SJSA1 (cell line): ENCODE measurements at regions not wholly inside any gene's neighbourhood (a gene's known extent, or its start where the extent isn't known, plus 50 kb on each side); places are given as distances from the start of the nearest gene placed in this dataset.
"Not testable (repeated sequence)": the region's sequence is repeated elsewhere in the genome, so short reads cannot be mapped to it uniquely, and the experiment has no call there.

Experiments
- DNase-seq, 2 experiments: peaks; one replicate each; pipeline ENCODE4 v3.0.0-alpha.2; 2015 to 2020; ENCODE audit warnings: low spot score in 2 of 2, low read depth in 1 of 2
- H3K27ac ChIP-seq: fragments of 250-450 bp; sonication (Bioruptor Pico); 2 replicates; pipeline ENCODE4 v1.5.1; 2020; ENCODE audit warnings: mild to moderate bottlenecking, moderate library complexity
- H3K27me3 ChIP-seq: fragments of 250-450 bp; sonication (Bioruptor Pico); replicated peaks from 2 replicates; pipeline ENCODE4 v1.5.1; 2020; ENCODE audit warnings: mild to moderate bottlenecking, moderate library complexity
- H3K36me3 ChIP-seq: fragments of 250-450 bp; sonication (Bioruptor Pico); 2 replicates; pipeline ENCODE4 v1.5.1; 2020; ENCODE audit warnings: mild to moderate bottlenecking
- H3K4me1 ChIP-seq: fragments of 250-450 bp; sonication (Bioruptor Pico); replicated peaks from 2 replicates; pipeline ENCODE4 v1.6.1; 2021; ENCODE audit warnings: mild to moderate bottlenecking
- H3K4me3 ChIP-seq: fragments of 250-450 bp; sonication (Bioruptor Pico); 2 replicates; pipeline ENCODE4 v1.5.1; 2020; ENCODE audit warnings: mild to moderate bottlenecking
- H3K9me3 ChIP-seq: fragments of 250-450 bp; sonication (Bioruptor Pico); replicated peaks from 2 replicates; pipeline ENCODE4 v1.5.1; 2020; ENCODE audit warnings: mild to moderate bottlenecking

DNA sequence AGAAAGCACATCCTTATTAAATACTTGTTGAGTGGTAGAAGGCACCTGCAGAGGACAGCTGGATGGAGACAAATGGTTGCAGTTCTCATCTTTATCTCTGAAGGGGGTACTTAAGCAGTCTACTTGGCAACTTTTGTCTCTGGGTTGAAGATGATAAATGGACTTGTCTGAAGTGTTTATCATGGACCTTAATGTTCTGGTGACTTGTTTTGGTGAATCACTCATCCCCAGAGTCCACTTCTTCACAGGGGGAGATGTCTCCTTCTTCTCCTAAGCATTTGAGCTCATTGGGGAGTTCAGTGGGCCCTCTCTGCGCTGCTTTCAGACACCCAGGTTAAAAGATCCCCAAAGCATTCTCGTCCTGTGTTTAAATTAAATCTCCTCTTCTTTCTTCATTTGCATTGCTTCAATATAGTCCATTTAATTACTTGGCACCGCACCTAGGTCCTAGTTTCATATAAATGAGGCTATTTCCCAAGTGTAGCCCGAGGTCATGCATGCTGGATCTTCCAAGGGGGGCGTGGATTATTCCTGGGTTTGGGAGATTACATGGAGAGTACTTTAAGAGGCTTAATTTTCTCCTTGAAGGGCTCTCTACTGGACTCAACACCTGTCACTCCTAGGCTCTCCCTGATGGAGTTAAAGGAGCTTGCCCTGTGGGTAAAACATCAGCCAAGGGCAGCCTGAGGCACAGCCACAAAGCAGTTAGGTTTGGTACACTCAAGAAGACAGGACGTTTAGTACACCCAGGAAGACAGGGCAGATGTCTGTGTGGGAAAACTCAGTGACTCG is 239.3 kb upstream of the C2CD4B start:
- no peak for DNase-seq
- H3K4me1 ChIP-seq: peaks cover 18% of the 10 kb centered on the region
- peaks cover 13% of the 10 kb centered on the region for H3K9me3 ChIP-seq
- H3K27ac ChIP-seq: no peak overlapping the region
- H3K4me3 ChIP-seq: no peak overlapping the region
- H3K27me3 ChIP-seq: no peaks in the 10 kb centered on the region
- peaks cover 4% of the 10 kb centered on the region for H3K36me3 ChIP-seq

GRCh38 chr15:62406305-62406891 is 241.3 kb upstream of the C2CD4B start:
- Histone ChIP-seq H3K9me3 (peaks cover 5% of the 10 kb centered on the region; the same call in 1 of the 2 replicates), H3K4me3 (no peak overlapping the region), H3K27me3 (no peaks in the 10 kb centered on the region), H3K4me1 (peaks cover 18% of the 10 kb centered on the region), H3K36me3 (0 out of 2 replicates have a peak, but pooled peaks cover 2% of the 10 kb centered on the region), H3K27ac (no peak overlapping the region)
- DNase-seq: no peak

GRCh38 chr15:62407216-62407615 is 242.1 kb upstream of the C2CD4B start:
- Histone ChIP-seq H3K9me3 (0 out of 2 replicates have a peak, but pooled peaks cover 2% of the 10 kb centered on the region), H3K27me3 (no peaks in the 10 kb centered on the region), H3K4me1 (peaks cover 14% of the 10 kb centered on the region), H3K4me3 (no peak overlapping the region), H3K36me3 (no peaks in the 10 kb centered on the region), H3K27ac (no peak overlapping the region)
- DNase-seq: no peak

GRCh38 chr15:62407962-62408361 is 242.9 kb upstream of the C2CD4B start:
- DNase-seq: no peak
- Histone ChIP-seq H3K4me1 (peaks cover 6% of the 10 kb centered on the region), H3K4me3 (no peak overlapping the region), H3K36me3 (no peaks in the 10 kb centered on the region), H3K27ac (no peak overlapping the region), H3K27me3 (no peaks in the 10 kb centered on the region), H3K9me3 (no peaks in the 10 kb centered on the region)

DNA sequence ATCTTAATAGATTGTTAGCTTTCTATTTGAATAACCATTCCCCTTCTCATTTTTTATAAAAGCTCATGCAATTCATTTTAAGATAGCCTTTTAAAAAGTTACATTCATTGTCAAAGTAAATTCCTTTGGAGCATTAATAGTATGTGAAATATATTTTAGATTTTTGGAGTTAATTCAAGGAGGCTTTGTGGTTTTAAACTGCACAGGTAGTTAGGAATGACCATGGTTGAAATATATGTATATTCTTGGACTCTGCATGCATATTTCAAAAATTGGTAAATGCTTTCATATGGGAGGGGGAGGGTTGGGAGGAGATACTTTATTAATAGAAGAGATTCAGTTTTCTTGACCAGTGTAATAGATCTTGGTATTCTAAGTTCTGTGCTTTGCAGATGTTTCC is 244.4 kb upstream of the C2CD4B start:
- no peak overlapping the region for H3K27ac ChIP-seq
- no peaks in the 10 kb centered on the region for H3K36me3 ChIP-seq
- no peak for DNase-seq
- no peaks in the 10 kb centered on the region for H3K9me3 ChIP-seq
- no peak overlapping the region for H3K4me3 ChIP-seq
- H3K4me1 ChIP-seq: no peaks in the 10 kb centered on the region
- no peaks in the 10 kb centered on the region for H3K27me3 ChIP-seq

- Histone ChIP-seq H3K4me3 (no peak overlapping the region), H3K36me3 (no peaks in the 10 kb centered on the region), H3K27me3 (no peaks in the 10 kb centered on the region), H3K9me3 (no peaks in the 10 kb centered on the region), H3K4me1 (no peaks in the 10 kb centered on the region), H3K27ac (no peak overlapping the region)
- DNase-seq: no peak
Measured at GRCh38 chr15:62412686-62413085, 247.6 kb upstream of the C2CD4B start.

DNA sequence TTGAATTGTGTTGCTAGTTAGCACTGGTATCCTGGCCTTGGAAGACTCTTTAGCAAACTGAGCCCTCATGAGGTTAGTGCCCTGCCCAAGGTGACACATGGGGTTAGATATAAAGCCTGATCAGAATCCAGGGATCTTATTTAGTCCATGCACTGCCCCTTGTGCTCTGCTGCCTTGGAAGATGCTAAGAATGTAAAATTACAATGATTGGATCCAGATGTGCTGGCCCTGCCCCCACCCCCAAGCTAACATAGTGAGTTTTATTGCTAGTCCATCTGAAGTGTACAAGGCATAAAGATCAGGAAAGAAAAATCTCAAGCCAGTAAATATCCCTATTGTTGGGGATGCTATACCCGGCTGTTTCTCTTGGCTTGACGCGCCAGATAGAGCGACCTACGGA is 248.1 kb upstream of the C2CD4B start:
- H3K4me3 ChIP-seq: no peak overlapping the region
- no peak overlapping the region for H3K27ac ChIP-seq
- H3K36me3 ChIP-seq: no peaks in the 10 kb centered on the region
- H3K9me3 ChIP-seq: no peaks in the 10 kb centered on the region
- no peaks in the 10 kb centered on the region for H3K27me3 ChIP-seq
- no peak for DNase-seq
- no peaks in the 10 kb centered on the region for H3K4me1 ChIP-seq

DNA sequence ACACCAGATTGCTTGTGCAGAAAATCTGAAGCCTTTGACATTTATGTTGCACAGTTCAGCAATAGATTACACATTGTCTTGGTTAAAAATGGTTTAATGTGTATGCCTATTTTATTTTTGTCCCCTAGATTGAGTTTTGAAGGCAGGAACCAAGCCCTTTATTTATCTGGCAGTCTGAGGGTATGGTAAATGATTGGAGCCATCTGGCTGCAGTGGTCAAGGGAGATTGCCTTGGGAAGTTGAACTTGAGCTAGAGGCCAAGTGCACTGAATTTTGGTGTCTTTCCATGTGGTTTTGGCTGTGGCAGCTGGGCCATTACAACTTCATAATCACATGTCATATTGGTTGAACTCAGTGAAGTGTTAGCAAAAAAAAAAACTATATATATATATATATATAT is 248.7 kb upstream of the C2CD4B start:
- Histone ChIP-seq H3K27ac (no peak overlapping the region), H3K4me1 (no peaks in the 10 kb centered on the region), H3K9me3 (no peaks in the 10 kb centered on the region), H3K36me3 (no peaks in the 10 kb centered on the region), H3K27me3 (no peaks in the 10 kb centered on the region), H3K4me3 (no peak overlapping the region)
- DNase-seq: no peak

DNA sequence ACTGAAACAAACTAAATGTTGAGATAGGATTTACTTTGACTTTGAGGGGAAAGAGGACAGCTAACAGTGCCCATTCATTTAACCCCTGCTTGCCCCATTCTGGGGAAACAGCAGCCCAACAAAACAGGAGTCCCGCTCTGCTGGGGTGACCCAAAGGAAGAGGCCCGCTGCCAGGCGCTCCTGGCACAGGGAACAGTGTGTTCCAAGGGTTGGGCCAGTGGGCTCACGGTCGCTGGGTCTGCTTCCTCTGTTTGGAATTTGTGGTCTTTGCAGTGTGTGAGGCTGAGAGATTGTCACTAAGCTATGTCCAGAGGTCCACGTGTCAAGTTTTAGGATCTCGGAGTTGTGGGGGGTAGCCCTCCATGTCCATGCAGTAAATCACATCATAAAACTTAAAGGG is 250.4 kb upstream of the C2CD4B start:
- DNase-seq: no peak
- H3K9me3 ChIP-seq: no peaks in the 10 kb centered on the region
- H3K36me3 ChIP-seq: no peaks in the 10 kb centered on the region
- H3K27me3 ChIP-seq: no peaks in the 10 kb centered on the region
- no peak overlapping the region for H3K4me3 ChIP-seq
- H3K4me1 ChIP-seq: no peaks in the 10 kb centered on the region
- H3K27ac ChIP-seq: no peak overlapping the region

DNA sequence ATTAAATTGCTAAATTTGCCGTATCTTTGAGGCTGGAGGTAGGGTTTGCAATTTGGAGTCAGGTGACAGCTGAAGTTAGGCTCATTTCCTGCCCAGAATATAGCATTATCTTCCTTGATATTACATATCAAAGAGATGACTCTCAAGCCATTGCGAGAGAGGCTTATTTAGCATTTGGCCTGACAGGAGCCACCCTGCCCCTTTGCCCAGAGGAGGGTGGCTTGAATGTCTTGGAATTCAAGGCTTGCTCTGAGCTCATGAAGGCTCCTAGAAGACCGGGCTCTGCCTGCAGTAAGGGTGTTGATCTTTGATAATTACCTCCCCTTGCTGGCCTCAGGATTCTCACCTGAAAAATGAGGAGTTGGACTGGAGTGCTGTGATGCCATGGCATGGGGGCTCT is 251.4 kb upstream of the C2CD4B start:
- H3K4me1 ChIP-seq: no peaks in the 10 kb centered on the region
- no peaks in the 10 kb centered on the region for H3K9me3 ChIP-seq
- no peak overlapping the region for H3K4me3 ChIP-seq
- DNase-seq: no peak
- no peaks in the 10 kb centered on the region for H3K27me3 ChIP-seq
- no peak overlapping the region for H3K27ac ChIP-seq
- H3K36me3 ChIP-seq: no peaks in the 10 kb centered on the region

- DNase-seq: no peak
- Histone ChIP-seq H3K27ac (no peak overlapping the region), H3K4me1 (no peaks in the 10 kb centered on the region), H3K9me3 (no peaks in the 10 kb centered on the region), H3K4me3 (no peak overlapping the region), H3K36me3 (no peaks in the 10 kb centered on the region), H3K27me3 (no peaks in the 10 kb centered on the region)
Measured at GRCh38 chr15:62417439-62417838, 252.4 kb upstream of the C2CD4B start.

DNA sequence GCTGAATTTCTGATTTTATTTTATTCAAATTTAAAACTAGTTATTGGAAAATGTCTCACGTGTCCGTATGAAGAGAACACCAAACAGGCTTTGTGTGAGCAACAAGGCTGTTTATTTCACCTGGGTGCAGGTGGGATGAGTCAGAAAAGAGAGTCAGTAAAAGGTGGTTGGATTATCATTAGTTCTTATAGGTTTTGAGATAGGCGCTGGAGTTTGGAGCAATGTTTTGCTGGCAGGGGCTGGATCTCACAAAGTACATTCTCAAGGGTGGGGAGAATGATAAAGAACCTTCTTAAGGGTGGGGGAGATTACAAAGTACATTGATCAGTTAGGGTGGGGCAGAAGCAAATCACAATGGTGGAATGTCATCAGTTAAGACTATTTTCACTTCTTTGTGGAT is 253.4 kb upstream of the C2CD4B start:
- not testable (repeated sequence) for H3K27ac ChIP-seq, H3K9me3 ChIP-seq, H3K4me1 ChIP-seq, H3K4me3 ChIP-seq, H3K27me3 ChIP-seq, H3K36me3 ChIP-seq, DNase-seq

- H3K27ac ChIP-seq: no peak overlapping the region
- no peak overlapping the region for H3K4me3 ChIP-seq
- H3K27me3 ChIP-seq: no peaks in the 10 kb centered on the region
- no peaks in the 10 kb centered on the region for H3K4me1 ChIP-seq
- DNase-seq: no peak
- no peaks in the 10 kb centered on the region for H3K36me3 ChIP-seq
- H3K9me3 ChIP-seq: no peaks in the 10 kb centered on the region
Measured at GRCh38 chr15:62419192-62419591, 254.1 kb upstream of the C2CD4B start.

DNA sequence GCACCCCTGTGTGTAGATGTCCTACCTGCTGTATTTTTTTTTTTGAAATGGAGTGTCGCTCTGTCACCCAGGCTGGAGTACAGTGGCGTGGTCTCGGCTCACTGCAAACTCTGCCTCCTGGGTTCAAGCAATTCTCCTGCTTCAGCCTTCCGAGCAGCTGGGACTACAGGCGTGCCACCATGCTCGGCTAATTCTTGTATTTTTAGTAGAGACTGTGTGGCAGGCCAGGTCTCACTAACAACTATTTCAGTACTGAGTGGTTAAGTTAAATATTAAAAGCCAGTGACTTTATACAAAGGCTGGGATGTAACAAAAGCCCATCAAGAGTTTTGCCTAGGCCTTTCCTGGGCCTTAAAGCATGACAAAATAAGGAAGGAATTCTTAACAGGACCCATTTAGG is 255.3 kb upstream of the C2CD4B start:
- H3K36me3 ChIP-seq, H3K9me3 ChIP-seq, H3K27me3 ChIP-seq, H3K4me3 ChIP-seq, H3K4me1 ChIP-seq, H3K27ac ChIP-seq, DNase-seq: not testable (repeated sequence)

GRCh38 chr15:62421289-62421688 is 256.2 kb upstream of the C2CD4B start:
- Histone ChIP-seq H3K36me3 (no peaks in the 10 kb centered on the region), H3K4me1 (peaks cover 7% of the 10 kb centered on the region), H3K27me3 (no peaks in the 10 kb centered on the region), H3K27ac (no peak overlapping the region), H3K9me3 (no peaks in the 10 kb centered on the region), H3K4me3 (no peak overlapping the region)
- DNase-seq: no peak
